ENCODE measurements at regions not wholly inside any gene's neighbourhood (a gene's known extent, or its start where the extent isn't known, plus 50 kb on each side); places are given as distances from the start of the nearest gene placed in this dataset.
A peak's percentile ranks its signal among the peaks of the same experiment; 100 is the strongest.

DNA sequence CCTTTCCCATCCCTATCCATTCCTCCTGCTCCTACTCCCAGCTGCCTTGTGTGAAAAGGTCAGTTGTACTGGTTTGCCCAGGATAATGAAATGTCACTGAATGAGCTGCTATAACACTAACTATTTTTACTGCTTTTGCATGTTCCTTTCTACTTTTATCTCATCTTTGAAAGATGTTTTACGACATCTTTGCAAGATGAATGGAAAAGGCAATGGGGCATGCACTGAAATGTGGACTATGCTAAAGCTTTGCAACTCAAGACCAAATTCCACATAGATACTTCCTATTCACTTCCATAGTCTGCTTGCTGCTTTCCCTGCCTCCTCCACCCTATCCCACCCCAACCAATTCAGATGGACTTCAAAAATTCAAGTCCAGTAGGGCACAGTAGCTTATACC, 111.3 kb downstream of the SETD4 start:
- Histone ChIP-seq H3K4me3 (ENCODE audit: low read depth, low read length) (no peak overlapping the region), H3K27ac (ENCODE audit: extremely low read depth, low read depth, low read length) (no peak overlapping the region), H3K36me3 (ENCODE audit: control insufficient read depth in 2 of 2, insufficient read depth in 1 of 2, low read length in 2 of 2) (no peaks in the 10 kb centered on the region), H3K4me1 (ENCODE audit: control insufficient read depth, insufficient read depth, low read length) (no peaks in the 10 kb centered on the region), H3K9me3 (ENCODE audit: control insufficient read depth, insufficient read depth, low read depth, low read length) (no peaks in the 10 kb centered on the region)
- ChIA-PET CTCF (interaction anchor here (0.5 to 1.1 kb wide), 2 partner anchors 134 to 164 kb away, joined by 4 to 6 read pairs; no protein-coding TSS in a partner anchor), POLR2A (no interaction called here)
- TF ChIP-seq ZNF549 (tag by site-specific recombination; IDR thresholded peaks at IDR 0.05) (no peak), ZEB2 (tag by site-specific recombination; IDR thresholded peaks at IDR 0.05) (no peak), ZNF423 (tag by site-specific recombination; IDR thresholded peaks at IDR 0.05) (no peak), ZNF776 (tag by site-specific recombination; IDR thresholded peaks at IDR 0.05; ENCODE audit: borderline replicate concordance) (no peak)
- TF ChIP-seq, protein P1, sequence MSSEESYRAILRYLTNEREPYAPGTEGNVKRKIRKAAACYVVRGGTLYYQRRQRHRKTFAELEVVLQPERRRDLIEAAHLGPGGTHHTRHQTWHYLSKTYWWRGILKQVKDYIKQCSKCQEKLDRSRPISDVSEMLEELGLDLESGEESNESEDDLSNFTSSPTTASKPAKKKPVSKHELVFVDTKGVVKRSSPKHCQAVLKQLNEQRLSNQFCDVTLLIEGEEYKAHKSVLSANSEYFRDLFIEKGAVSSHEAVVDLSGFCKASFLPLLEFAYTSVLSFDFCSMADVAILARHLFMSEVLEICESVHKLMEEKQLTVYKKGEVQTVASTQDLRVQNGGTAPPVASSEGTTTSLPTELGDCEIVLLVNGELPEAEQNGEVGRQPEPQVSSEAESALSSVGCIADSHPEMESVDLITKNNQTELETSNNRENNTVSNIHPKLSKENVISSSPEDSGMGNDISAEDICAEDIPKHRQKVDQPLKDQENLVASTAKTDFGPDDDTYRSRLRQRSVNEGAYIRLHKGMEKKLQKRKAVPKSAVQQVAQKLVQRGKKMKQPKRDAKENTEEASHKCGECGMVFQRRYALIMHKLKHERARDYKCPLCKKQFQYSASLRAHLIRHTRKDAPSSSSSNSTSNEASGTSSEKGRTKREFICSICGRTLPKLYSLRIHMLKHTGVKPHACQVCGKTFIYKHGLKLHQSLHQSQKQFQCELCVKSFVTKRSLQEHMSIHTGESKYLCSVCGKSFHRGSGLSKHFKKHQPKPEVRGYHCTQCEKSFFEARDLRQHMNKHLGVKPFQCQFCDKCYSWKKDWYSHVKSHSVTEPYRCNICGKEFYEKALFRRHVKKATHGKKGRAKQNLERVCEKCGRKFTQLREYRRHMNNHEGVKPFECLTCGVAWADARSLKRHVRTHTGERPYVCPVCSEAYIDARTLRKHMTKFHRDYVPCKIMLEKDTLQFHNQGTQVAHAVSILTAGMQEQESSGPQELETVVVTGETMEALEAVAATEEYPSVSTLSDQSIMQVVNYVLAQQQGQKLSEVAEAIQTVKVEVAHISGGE (tag by site-specific recombination; conservative IDR thresholded peaks at IDR 0.05; ENCODE audit: low read depth) = no peak
- TF ChIP-seq, protein P2, sequence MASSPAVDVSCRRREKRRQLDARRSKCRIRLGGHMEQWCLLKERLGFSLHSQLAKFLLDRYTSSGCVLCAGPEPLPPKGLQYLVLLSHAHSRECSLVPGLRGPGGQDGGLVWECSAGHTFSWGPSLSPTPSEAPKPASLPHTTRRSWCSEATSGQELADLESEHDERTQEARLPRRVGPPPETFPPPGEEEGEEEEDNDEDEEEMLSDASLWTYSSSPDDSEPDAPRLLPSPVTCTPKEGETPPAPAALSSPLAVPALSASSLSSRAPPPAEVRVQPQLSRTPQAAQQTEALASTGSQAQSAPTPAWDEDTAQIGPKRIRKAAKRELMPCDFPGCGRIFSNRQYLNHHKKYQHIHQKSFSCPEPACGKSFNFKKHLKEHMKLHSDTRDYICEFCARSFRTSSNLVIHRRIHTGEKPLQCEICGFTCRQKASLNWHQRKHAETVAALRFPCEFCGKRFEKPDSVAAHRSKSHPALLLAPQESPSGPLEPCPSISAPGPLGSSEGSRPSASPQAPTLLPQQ (tag by site-specific recombination; IDR thresholded peaks at IDR 0.05) = no peak

DNA sequence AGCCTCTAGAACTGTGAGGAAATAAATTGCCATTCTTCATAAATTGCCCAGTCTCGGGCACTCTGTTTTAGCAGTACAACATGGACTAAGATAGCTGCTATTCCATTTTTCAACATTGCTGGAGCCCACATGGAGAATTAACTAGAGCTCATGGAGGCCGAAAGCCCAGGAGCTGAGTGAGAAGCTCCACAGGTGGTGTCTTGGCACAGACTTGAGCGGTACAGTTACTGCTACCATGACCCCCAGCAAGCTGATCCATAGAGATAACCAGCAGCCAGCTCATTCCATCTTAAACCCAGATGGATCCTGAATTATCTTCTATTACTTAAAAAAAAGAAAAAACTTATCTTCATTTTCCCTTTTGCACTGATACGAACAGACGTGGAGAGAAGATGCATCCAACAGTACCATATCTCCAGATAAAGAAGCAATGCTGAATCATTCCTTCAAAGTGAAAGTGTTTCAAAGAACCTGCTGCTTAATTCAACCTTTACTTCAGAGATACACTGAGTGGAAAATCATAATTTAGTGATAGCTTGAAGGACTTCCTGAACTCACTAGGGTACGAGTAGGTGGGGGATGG, 115.1 kb downstream of the SETD4 start:
- Histone ChIP-seq H3K4me1 (ENCODE audit: control insufficient read depth, insufficient read depth, low read length) (no peaks in the 10 kb centered on the region), H3K27ac (ENCODE audit: extremely low read depth, low read depth, low read length) (no peak overlapping the region), H3K9me3 (ENCODE audit: control insufficient read depth, insufficient read depth, low read depth, low read length) (no peaks in the 10 kb centered on the region), H3K36me3 (ENCODE audit: control insufficient read depth in 2 of 2, insufficient read depth in 1 of 2, low read length in 2 of 2) (no peaks in the 10 kb centered on the region), H3K4me3 (ENCODE audit: low read depth, low read length) (no peak overlapping the region)
- ChIA-PET CTCF (interaction anchor here (0.5 to 1.2 kb wide), 4 partner anchors 12 to 1057 kb away, joined by 3 read pairs; no protein-coding TSS in a partner anchor), POLR2A (no interaction called here)
- TF ChIP-seq SCRT2 (tag by site-specific recombination; IDR thresholded peaks at IDR 0.05) (peak; percentile 63), ZNF473 (tag by site-specific recombination; IDR thresholded peaks at IDR 0.05) (no peak), ZNF404 (tag by site-specific recombination; IDR thresholded peaks at IDR 0.05) (no peak), ZFP41 (tag by site-specific recombination; IDR thresholded peaks at IDR 0.05; ENCODE audit: borderline replicate concordance) (no peak), GLIS1 (tag by site-specific recombination; IDR thresholded peaks at IDR 0.05) (peak; percentile 26; the same call in 1 of the 2 replicates)

DNA sequence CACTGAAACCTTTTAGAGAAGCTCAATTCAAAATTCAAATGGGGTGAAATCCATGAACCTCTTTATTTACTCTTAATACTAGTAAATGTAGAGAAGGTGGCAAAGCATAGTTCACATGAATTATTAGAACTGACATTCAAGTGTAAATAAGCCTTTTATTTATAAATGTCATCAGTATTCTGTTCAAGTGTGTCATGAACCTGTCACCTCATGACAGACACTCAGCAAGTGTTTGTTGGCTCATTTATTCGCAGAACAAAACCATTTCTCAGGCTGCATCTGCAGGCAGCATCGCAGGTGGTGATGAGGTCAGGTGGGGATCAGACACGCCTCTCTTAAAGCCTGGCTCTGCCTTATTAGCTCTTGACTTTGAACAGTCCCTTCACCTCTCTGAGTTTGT, 116.6 kb downstream of the SETD4 start:
- CTCF ChIA-PET = interaction anchor here (0.6 to 1.5 kb wide), 3 partner anchors 79 to 169 kb away, joined by 3 to 6 read pairs (median 4); no protein-coding TSS in a partner anchor
- POLR2A ChIA-PET = no interaction called here
- TF ChIP-seq MYNN (tag by site-specific recombination; IDR thresholded peaks at IDR 0.05; ENCODE audit: borderline replicate concordance) (no peak), ZNF677 (tag by site-specific recombination; IDR thresholded peaks at IDR 0.05) (no peak), SCRT2 (tag by site-specific recombination; IDR thresholded peaks at IDR 0.05) (no peak), ZXDB (tag by site-specific recombination; IDR thresholded peaks at IDR 0.05) (no peak), ZBTB20 (tag by site-specific recombination; IDR thresholded peaks at IDR 0.05) (no peak), ZNF610 (tag by site-specific recombination; IDR thresholded peaks at IDR 0.05; ENCODE audit: borderline replicate concordance) (no peak)
- TF ChIP-seq, protein P3, sequence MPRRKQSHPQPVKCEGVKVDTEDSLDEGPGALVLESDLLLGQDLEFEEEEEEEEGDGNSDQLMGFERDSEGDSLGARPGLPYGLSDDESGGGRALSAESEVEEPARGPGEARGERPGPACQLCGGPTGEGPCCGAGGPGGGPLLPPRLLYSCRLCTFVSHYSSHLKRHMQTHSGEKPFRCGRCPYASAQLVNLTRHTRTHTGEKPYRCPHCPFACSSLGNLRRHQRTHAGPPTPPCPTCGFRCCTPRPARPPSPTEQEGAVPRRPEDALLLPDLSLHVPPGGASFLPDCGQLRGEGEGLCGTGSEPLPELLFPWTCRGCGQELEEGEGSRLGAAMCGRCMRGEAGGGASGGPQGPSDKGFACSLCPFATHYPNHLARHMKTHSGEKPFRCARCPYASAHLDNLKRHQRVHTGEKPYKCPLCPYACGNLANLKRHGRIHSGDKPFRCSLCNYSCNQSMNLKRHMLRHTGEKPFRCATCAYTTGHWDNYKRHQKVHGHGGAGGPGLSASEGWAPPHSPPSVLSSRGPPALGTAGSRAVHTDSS (tag by site-specific recombination; IDR thresholded peaks at IDR 0.05) = no peak
- TF ChIP-seq, protein P4, sequence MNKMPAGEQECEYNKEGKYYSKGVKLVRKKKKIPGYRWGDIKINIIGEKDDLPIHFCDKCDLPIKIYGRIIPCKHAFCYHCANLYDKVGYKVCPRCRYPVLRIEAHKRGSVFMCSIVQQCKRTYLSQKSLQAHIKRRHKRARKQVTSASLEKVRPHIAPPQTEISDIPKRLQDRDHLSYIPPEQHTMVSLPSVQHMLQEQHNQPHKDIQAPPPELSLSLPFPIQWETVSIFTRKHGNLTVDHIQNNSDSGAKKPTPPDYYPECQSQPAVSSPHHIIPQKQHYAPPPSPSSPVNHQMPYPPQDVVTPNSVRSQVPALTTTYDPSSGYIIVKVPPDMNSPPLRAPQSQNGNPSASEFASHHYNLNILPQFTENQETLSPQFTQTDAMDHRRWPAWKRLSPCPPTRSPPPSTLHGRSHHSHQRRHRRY (tag by site-specific recombination; IDR thresholded peaks at IDR 0.05) = no peak
- TF ChIP-seq, protein P5, sequence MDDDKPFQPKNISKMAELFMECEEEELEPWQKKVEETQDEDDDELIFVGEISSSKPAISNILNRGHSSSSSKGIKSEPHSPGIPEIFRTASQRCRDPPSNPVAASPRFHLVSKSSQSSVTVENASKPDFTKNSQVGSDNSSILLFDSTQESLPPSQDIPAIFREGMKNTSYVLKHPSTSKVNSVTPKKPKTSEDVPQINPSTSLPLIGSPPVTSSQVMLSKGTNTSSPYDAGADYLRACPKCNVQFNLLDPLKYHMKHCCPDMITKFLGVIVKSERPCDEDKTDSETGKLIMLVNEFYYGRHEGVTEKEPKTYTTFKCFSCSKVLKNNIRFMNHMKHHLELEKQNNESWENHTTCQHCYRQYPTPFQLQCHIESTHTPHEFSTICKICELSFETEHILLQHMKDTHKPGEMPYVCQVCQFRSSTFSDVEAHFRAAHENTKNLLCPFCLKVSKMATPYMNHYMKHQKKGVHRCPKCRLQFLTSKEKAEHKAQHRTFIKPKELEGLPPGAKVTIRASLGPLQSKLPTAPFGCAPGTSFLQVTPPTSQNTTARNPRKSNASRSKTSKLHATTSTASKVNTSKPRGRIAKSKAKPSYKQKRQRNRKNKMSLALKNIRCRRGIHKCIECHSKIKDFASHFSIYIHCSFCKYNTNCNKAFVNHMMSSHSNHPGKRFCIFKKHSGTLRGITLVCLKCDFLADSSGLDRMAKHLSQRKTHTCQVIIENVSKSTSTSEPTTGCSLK (tag by site-specific recombination; IDR thresholded peaks at IDR 0.05) = no peak

More for the DNA sequence above, 116.6 kb downstream of the SETD4 start:
- Histone ChIP-seq H3K9me3 (ENCODE audit: control insufficient read depth, insufficient read depth, low read depth, low read length) (no peaks in the 10 kb centered on the region), H3K36me3 (ENCODE audit: control insufficient read depth in 2 of 2, insufficient read depth in 1 of 2, low read length in 2 of 2) (no peaks in the 10 kb centered on the region), H3K4me3 (ENCODE audit: low read depth, low read length) (no peak overlapping the region), H3K4me1 (ENCODE audit: control insufficient read depth, insufficient read depth, low read length) (no peaks in the 10 kb centered on the region), H3K27ac (ENCODE audit: extremely low read depth, low read depth, low read length) (no peak overlapping the region)

Data from HEK293 (cell line).